ENCODE measurements at regions not wholly inside any gene's neighbourhood (a gene's known extent, or its start where the extent isn't known, plus 50 kb on each side); places are given as distances from the start of the nearest gene placed in this dataset.

GRCh38 chr20:11132819-11133415 is 459.1 kb upstream of the JAG1 start (continued):
- TF ChIP-seq ATF3 (IDR thresholded peaks at IDR 0.05; ENCODE audit: insufficient read depth, low read depth, low read length) (no peak), RXRA (IDR thresholded peaks at IDR 0.05; ENCODE audit: insufficient read depth, low read depth, low read length) (no peak), USF2 (IDR thresholded peaks at IDR 0.05; ENCODE audit: low read length) (no peak), TEAD4 (IDR thresholded peaks at IDR 0.05; ENCODE audit: low read depth, low read length) (no peak), YY1 (IDR thresholded peaks at IDR 0.05; ENCODE audit: low read depth, low read length) (no peak), NRF1 (IDR thresholded peaks at IDR 0.05; ENCODE audit: low read depth, low read length) (no peak), JUND (IDR thresholded peaks at IDR 0.05; ENCODE audit: low read length) (no peak)

All from H1 (cell line).